Tibial nerve (tissue), 4 donors: ENCODE measurements at regions not wholly inside any gene's neighbourhood (a gene's known extent, or its start where the extent isn't known, plus 50 kb on each side); places are given as distances from the start of the nearest gene placed in this dataset.
"Not testable (repeated sequence)": the region's sequence is repeated elsewhere in the genome, so short reads cannot be mapped to it uniquely, and the experiment has no call there.

Source experiments
- DNase-seq, 2 donors: peaks; one replicate each; pipeline ENCODE4 v3.0.0-alpha.2; 2019; ENCODE audit warnings: low spot score in 2 of 2
- H3K27ac ChIP-seq, 4 donors: fragments of 200-600 bp; sonication (generic) in 3 of 4; one replicate each; pipeline ENCODE4 v1.5.1; 2017 to 2019; ENCODE audit warnings: mild to moderate bottlenecking in 1 of 4
- H3K27me3 ChIP-seq, 2 donors: fragments of 200-600 bp; sonication (generic) in 1 of 2; one replicate each; pipeline versions ENCODE4 v1.5.1 to v1.6.0; 2017 to 2019
- H3K36me3 ChIP-seq, 3 donors: fragments of 200-600 bp; sonication (generic); one replicate each; pipeline ENCODE4 v1.5.1; 2018 to 2019
- H3K4me1 ChIP-seq, 4 donors: fragments of 200-600 bp; sonication (generic) in 3 of 4; one replicate each; pipeline ENCODE4 v1.5.1; 2017 to 2019
- H3K4me3 ChIP-seq, 4 donors: fragments of 200-600 bp; sonication (generic) in 3 of 4; one replicate each; pipeline ENCODE4 v1.5.1; 2017 to 2019; ENCODE audit warnings: mild to moderate bottlenecking in 1 of 4, moderate library complexity in 1 of 4
- H3K9me3 ChIP-seq, 4 donors: fragments of 200-600 bp; sonication (generic) in 3 of 4; one replicate each; pipeline ENCODE4 v1.5.1; 2017 to 2019
- EP300 ChIP-seq, 2 donors: sonication (generic); formaldehyde crosslinking; IDR thresholded peaks; one replicate each; pipeline ENCODE4 v1.6.1; 2017; ENCODE audit warnings: antibody characterized with exemption in 2 of 2, mild to moderate bottlenecking in 1 of 2
- POLR2A ChIP-seq, 2 donors: fragments of 450-650 bp; IDR thresholded peaks; one replicate each; pipeline ENCODE4 v1.6.1; 2017; ENCODE audit warnings: antibody characterized with exemption in 2 of 2, mild to moderate bottlenecking in 2 of 2, moderate library complexity in 2 of 2
- WGBS, 2 donors: methylation state at CpG; one replicate each; pipeline ENCODE4 v1.1.5; 2018; 5-methylcytosine and 5-hydroxymethylcytosine counted together
- TF ChIP-seq, protein P1 (sequence below), 5 experiments: fragments of 200-600 bp in 3 of 5; fragments of 450-650 bp in 2 of 5; sonication (generic) in 3 of 5; IDR thresholded peaks; one replicate each; pipeline ENCODE4 v1.5.1; 2016 to 2019; ENCODE audit warnings: antibody characterized with exemption in 5 of 5, mild to moderate bottlenecking in 3 of 5, moderate library complexity in 2 of 5

DNA sequence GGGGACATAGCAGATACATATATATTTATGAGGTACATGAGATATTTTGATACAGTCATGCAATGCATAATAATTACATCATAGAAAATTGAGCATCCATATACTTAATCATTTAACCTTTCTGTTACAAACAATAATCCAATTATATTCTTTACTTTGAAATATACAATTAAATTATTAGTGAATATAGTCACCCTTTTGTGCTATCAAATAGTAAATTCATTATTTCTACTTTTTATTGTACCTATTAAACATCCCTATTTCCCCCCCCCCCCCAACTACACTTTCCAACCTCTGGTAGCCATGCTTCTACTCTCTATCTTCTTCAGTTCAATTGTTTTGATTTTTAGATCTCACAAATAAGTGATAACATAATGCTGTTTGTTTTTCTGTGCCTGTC, 719.1 kb downstream of the ZBBX start:
- Histone ChIP-seq H3K4me3 (no peak overlapping the region), H3K36me3 (no peaks in the 10 kb centered on the region), H3K4me1 (no peaks in the 10 kb centered on the region), H3K9me3 (peaks cover 0 to 19% (median 0%) of the 10 kb centered on the region in 4 donors), H3K27me3 (no peaks in the 10 kb centered on the region), H3K27ac (no peak overlapping the region)
- no peak for DNase-seq
- TF ChIP-seq, protein P1, sequence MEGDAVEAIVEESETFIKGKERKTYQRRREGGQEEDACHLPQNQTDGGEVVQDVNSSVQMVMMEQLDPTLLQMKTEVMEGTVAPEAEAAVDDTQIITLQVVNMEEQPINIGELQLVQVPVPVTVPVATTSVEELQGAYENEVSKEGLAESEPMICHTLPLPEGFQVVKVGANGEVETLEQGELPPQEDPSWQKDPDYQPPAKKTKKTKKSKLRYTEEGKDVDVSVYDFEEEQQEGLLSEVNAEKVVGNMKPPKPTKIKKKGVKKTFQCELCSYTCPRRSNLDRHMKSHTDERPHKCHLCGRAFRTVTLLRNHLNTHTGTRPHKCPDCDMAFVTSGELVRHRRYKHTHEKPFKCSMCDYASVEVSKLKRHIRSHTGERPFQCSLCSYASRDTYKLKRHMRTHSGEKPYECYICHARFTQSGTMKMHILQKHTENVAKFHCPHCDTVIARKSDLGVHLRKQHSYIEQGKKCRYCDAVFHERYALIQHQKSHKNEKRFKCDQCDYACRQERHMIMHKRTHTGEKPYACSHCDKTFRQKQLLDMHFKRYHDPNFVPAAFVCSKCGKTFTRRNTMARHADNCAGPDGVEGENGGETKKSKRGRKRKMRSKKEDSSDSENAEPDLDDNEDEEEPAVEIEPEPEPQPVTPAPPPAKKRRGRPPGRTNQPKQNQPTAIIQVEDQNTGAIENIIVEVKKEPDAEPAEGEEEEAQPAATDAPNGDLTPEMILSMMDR (IDR thresholded peaks at IDR 0.05), result no peak
- no peak for TF ChIP-seq POLR2A (IDR thresholded peaks at IDR 0.05)
- no peak for TF ChIP-seq EP300 (IDR thresholded peaks at IDR 0.05)

DNA sequence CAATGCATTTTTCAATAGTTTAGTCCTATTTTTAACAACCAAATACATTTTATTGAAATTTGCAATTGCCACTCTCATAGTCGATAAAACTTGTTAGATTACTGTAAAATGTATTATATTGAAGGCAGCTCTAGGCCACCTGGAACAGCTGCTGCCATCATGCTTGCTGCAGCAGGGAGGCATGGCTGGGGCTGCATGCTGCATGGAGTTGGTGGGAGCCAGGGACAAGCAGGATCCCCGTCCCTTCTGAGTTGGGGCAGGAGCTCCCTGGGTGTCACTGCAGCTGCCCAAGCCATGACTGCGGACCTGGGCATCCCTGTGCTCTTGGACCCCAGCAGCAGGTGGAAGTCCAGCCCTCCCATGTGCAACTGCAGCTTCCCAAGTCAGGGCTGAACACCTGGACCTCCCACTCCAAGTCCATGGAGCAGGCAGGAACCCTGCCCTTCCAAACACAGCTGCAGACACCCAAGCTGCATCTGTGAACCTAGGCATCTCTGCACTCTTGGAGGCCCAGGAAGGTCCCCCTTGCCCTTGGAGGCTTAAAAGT, 742.0 kb downstream of the ZBBX start:
- no peak for TF ChIP-seq POLR2A (IDR thresholded peaks at IDR 0.05)
- no peak overlapping the region for H3K27ac ChIP-seq
- H3K27me3 ChIP-seq, result no peaks in the 10 kb centered on the region
- H3K4me1 ChIP-seq, result no peaks in the 10 kb centered on the region
- WGBS, 2 donors, result 83 to 92% methylated on average over 1 to 3 of the region's 3 CpGs
- no peaks in the 10 kb centered on the region for H3K36me3 ChIP-seq
- no peak overlapping the region for H3K4me3 ChIP-seq
- no peak for DNase-seq
- H3K9me3 ChIP-seq, result no peaks in the 10 kb centered on the region

DNA sequence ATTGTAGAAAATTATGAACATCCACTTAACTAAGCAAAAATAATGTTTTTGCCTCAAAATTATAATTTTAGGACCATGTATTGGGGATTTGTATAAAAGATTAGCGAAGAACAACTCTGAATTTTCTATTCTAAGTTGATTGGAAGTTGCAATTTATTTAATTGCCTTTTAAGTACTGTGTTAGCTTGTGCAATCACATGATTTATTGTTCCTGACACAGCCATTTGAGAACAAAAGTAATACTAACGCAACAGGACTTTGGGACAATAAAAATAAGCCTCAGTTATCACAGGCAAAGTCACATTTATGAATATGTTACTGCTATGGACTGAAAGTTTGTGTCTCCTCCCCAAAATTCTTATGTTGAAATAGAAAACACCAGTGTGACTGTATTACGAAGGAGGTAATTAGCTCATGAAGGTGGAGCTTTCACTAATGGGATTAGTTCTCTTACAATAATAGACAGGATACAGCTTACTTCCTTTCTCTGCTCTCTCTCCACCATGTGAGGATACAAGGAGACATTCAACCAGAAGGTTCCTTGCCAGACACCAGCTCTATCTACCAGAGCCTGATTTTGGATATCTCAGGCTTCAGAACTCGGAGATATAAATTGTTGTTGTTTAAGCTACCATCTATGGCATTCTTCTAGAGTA, 745.9 kb downstream of the ZBBX start:
- no peak for DNase-seq
- H3K4me1 ChIP-seq, result no peaks in the 10 kb centered on the region
- 60 to 65% methylated on average over 4 of the region's 4 CpGs for WGBS, 2 donors
- H3K27me3 ChIP-seq, result no peaks in the 10 kb centered on the region
- H3K27ac ChIP-seq, result no peak overlapping the region
- H3K4me3 ChIP-seq, result no peak overlapping the region
- H3K9me3 ChIP-seq, result no peaks in the 10 kb centered on the region
- H3K36me3 ChIP-seq, result no peaks in the 10 kb centered on the region
- TF ChIP-seq, protein P1 (IDR thresholded peaks at IDR 0.05), result no peak
- TF ChIP-seq EP300 (IDR thresholded peaks at IDR 0.05) (no peak), POLR2A (IDR thresholded peaks at IDR 0.05) (no peak)

DNA sequence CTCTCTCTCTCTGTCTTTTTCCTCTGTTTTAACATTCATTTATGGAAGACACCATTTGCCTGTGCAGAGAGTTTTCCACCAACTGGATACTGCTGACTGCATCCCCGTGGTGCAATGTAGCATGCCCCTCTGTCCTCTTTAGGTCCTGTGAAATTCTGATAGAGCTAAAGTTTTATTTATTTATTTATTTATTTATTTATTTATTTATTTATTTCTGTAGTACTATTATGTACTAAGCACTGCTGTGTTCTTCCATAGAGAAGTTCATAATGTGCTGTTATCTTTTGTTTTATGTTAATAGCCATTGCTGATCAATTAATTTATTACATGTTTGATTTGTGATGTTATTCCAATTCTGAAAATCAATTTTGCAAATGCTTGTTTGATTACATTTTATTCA, 749.9 kb downstream of the ZBBX start:
- Histone ChIP-seq H3K27me3 (no peaks in the 10 kb centered on the region), H3K9me3 (no peaks in the 10 kb centered on the region), H3K4me3 (no peak overlapping the region), H3K4me1 (no peaks in the 10 kb centered on the region), H3K27ac (no peak overlapping the region), H3K36me3 (no peaks in the 10 kb centered on the region)
- DNase-seq, result no peak
- 78 to 83% methylated on average over 1 of the region's 1 CpG for WGBS, 2 donors
- TF ChIP-seq EP300 (IDR thresholded peaks at IDR 0.05), result no peak
- TF ChIP-seq POLR2A (IDR thresholded peaks at IDR 0.05), result no peak
- TF ChIP-seq, protein P1 (IDR thresholded peaks at IDR 0.05), result no peak

DNA sequence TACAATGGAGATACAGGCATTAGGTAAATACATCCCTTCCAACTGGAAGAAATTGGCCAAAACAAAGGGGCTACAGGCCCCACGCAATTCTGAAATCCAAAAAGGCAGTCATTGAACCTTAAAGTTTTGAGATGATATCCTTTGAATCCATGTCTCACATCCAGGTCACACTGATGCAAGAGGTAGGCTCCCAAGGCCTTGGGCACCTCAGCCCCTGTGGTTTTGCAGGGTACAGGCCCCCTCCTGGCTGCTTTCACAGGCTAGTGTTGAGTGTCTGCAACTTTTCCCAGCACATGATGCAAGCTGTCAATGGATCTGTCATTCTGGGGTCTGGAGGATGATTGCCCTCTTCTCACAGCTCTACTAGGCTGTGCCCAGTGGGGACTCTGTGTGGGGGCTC, 766.7 kb downstream of the ZBBX start:
- 55 to 100% methylated on average over 1 of the region's 1 CpG for WGBS, 2 donors
- Histone ChIP-seq H3K9me3 (peaks cover 0 to 13% (median 0%) of the 10 kb centered on the region in 4 donors), H3K27ac (no peak overlapping the region), H3K4me1 (no peaks in the 10 kb centered on the region), H3K4me3 (no peak overlapping the region), H3K36me3 (no peaks in the 10 kb centered on the region), H3K27me3 (no peaks in the 10 kb centered on the region)
- DNase-seq, result no peak
- TF ChIP-seq POLR2A (IDR thresholded peaks at IDR 0.05) (no peak), EP300 (IDR thresholded peaks at IDR 0.05) (no peak)
- TF ChIP-seq, protein P1 (IDR thresholded peaks at IDR 0.05), result no peak

DNA sequence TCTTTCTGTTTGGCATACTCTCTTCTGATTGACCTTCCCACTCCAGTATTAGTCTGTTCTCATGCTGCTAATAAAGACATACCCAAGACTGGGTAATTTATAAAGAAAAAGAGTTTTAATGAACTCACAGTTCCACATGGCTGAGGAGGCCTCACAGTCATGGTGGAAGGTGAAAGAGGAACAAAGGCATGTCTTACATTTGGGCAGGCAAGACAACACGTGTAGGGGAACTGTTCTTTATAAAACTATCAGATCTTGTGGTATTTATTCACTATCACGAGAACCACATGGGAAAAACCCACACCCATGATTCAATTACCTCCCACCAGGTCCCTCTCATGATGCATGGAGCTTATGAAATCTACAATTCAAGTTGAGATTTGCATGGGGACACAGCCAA, 767.3 kb downstream of the ZBBX start:
- H3K36me3 ChIP-seq, H3K27ac ChIP-seq, H3K27me3 ChIP-seq, H3K4me1 ChIP-seq, H3K4me3 ChIP-seq, H3K9me3 ChIP-seq, DNase-seq: not testable (repeated sequence)
- WGBS, 2 donors, result 49 to 68% methylated on average over 2 of the region's 2 CpGs
